NCI-H187 treated with DMSO at 0.1 percent for 48 hours (cell line): ENCODE measurements at regions not wholly inside any gene's neighbourhood (a gene's known extent, or its start where the extent isn't known, plus 50 kb on each side); places are given as distances from the start of the nearest gene placed in this dataset.

ENCODE experiments used
- DNase-seq: peaks from one replicate; lab custom pipeline; 2025; lab: John Stamatoyannopoulos, UW

GRCh38 chr16:73183611-73184092, 135.7 kb upstream of the ZFHX3 start:
- DNase-seq, result no peak

- peak; percentile 61 for DNase-seq
Observed at GRCh38 chr16:73179705-73180331, 131.9 kb upstream of the ZFHX3 start.

GRCh38 chr16:73177729-73178295, 129.9 kb upstream of the ZFHX3 start:
- DNase-seq, result no peak

GRCh38 chr16:73176577-73177013, 128.7 kb upstream of the ZFHX3 start:
- DNase-seq, result no peak

GRCh38 chr16:73172973-73173709, 125.2 kb upstream of the ZFHX3 start:
- no peak for DNase-seq

- no peak for DNase-seq
Observed at GRCh38 chr16:73172241-73172972, 124.5 kb upstream of the ZFHX3 start.

GRCh38 chr16:73171901-73172240, 123.9 kb upstream of the ZFHX3 start:
- no peak for DNase-seq

- no peak for DNase-seq
Observed at GRCh38 chr16:73171380-73171779, 123.5 kb upstream of the ZFHX3 start.

- no peak for DNase-seq
Observed at GRCh38 chr16:73170612-73171038, 122.7 kb upstream of the ZFHX3 start.

- DNase-seq, result no peak
Observed at GRCh38 chr16:73166947-73167550, 119.1 kb upstream of the ZFHX3 start.

- no peak for DNase-seq
Observed at GRCh38 chr16:73166441-73166851, 118.5 kb upstream of the ZFHX3 start.

GRCh38 chr16:73163238-73163815, 115.4 kb upstream of the ZFHX3 start:
- no peak for DNase-seq

GRCh38 chr16:73161977-73162376, 114.0 kb upstream of the ZFHX3 start:
- no peak for DNase-seq

- no peak for DNase-seq
Observed at GRCh38 chr16:73159296-73159695, 111.4 kb upstream of the ZFHX3 start.

GRCh38 chr16:73157861-73158260, 109.9 kb upstream of the ZFHX3 start:
- DNase-seq, result no peak

- no peak for DNase-seq
Observed at GRCh38 chr16:73154063-73154870, 106.3 kb upstream of the ZFHX3 start.

- DNase-seq, result no peak
Observed at GRCh38 chr16:73152386-73153125, 104.6 kb upstream of the ZFHX3 start.

GRCh38 chr16:73151941-73152340, 104.0 kb upstream of the ZFHX3 start:
- no peak for DNase-seq

GRCh38 chr16:73151225-73151624, 103.3 kb upstream of the ZFHX3 start:
- no peak for DNase-seq

GRCh38 chr16:73150786-73151185, 102.9 kb upstream of the ZFHX3 start:
- DNase-seq, result no peak
